ENCODE measurements at regions not wholly inside any gene's neighbourhood (a gene's known extent, or its start where the extent isn't known, plus 50 kb on each side); places are given as distances from the start of the nearest gene placed in this dataset.

- TF ChIP-seq EP300 (IDR thresholded peaks at IDR 0.05) (no peak), CTCF (IDR thresholded peaks at IDR 0.05) (no peak)
Measured at GRCh38 chr16:63082101-63082500, 1045.9 kb upstream of the CDH8 start.
